ENCODE measurements at regions not wholly inside any gene's neighbourhood (a gene's known extent, or its start where the extent isn't known, plus 50 kb on each side); places are given as distances from the start of the nearest gene placed in this dataset.

GRCh38 chr13:40194224-40194806, 472.1 kb downstream of the FOXO1 start:
- ChIA-PET CTCF (no interaction called here), POLR2A (no interaction called here)
- H3K4me3 ChIP-seq (ENCODE audit: low read depth, low read length): no peak overlapping the region
- H3K27me3 ChIP-seq (ENCODE audit: control insufficient read depth, insufficient read depth, low read length): no peaks in the 10 kb centered on the region
- no peak for TF ChIP-seq CTCF (IDR thresholded peaks at IDR 0.05; ENCODE audit: low read depth, low read length)
- no peaks in the 10 kb centered on the region for H3K9me3 ChIP-seq (ENCODE audit: control insufficient read depth, insufficient read depth, low read length)
- DNase-seq (ENCODE audit: low read depth, low spot score): no peak
- no peak overlapping the region for H3K27ac ChIP-seq (ENCODE audit: low read depth, low read length)

GRCh38 chr13:40197049-40197448, 469.4 kb downstream of the FOXO1 start:
- H3K9me3 ChIP-seq (ENCODE audit: control insufficient read depth, insufficient read depth, low read length): no peaks in the 10 kb centered on the region
- no peak overlapping the region for H3K4me3 ChIP-seq (ENCODE audit: low read depth, low read length)
- POLR2A ChIA-PET: no interaction called here
- no peak overlapping the region for H3K27ac ChIP-seq (ENCODE audit: low read depth, low read length)
- no peak for DNase-seq (ENCODE audit: low read depth, low spot score)
- no peaks in the 10 kb centered on the region for H3K27me3 ChIP-seq (ENCODE audit: control insufficient read depth, insufficient read depth, low read length)
- no peak for TF ChIP-seq CTCF (IDR thresholded peaks at IDR 0.05; ENCODE audit: low read depth, low read length)
- CTCF ChIA-PET: no interaction called here

DNA sequence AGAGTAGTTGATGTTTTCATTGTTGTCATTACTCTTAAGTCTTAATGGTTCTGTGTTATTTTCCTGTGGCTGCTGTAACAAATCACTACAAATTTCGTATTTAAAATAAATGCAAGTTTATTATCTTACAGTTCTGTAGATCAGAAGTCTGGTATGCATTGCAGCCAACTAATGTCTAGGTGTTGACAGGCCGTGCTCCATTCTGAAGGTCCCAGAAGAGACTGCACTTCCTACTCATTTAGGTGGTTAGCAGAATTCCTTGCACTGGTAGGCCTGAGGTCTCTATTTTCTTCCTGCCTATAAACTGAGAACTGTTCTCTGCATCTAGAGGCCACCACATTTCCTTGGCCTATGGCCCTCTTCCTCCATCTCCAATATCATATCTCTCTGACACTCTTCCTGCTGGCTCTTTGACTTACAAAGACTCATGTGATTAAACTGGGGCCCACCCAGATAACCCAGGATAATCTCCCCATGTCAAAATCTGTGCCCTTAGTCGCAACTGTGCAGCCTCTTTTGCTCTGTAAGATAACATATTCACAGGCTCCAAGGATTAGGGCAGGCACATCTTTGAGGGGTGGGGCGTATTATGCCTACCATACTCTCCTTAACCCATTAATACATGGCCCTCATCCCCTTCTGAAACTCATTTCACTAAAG, 468.4 kb downstream of the FOXO1 start:
- no peak for DNase-seq (ENCODE audit: low read depth, low spot score)
- Histone ChIP-seq H3K27ac (ENCODE audit: low read depth, low read length) (no peak overlapping the region), H3K9me3 (ENCODE audit: control insufficient read depth, insufficient read depth, low read length) (no peaks in the 10 kb centered on the region), H3K4me3 (ENCODE audit: low read depth, low read length) (no peak overlapping the region), H3K27me3 (ENCODE audit: control insufficient read depth, insufficient read depth, low read length) (no peaks in the 10 kb centered on the region)
- CTCF ChIA-PET: no interaction called here
- TF ChIP-seq CTCF (IDR thresholded peaks at IDR 0.05; ENCODE audit: low read depth, low read length): no peak
- POLR2A ChIA-PET: no interaction called here

GRCh38 chr13:40200273-40200978, 466.0 kb downstream of the FOXO1 start:
- Histone ChIP-seq H3K9me3 (ENCODE audit: control insufficient read depth, insufficient read depth, low read length) (no peaks in the 10 kb centered on the region), H3K27me3 (ENCODE audit: control insufficient read depth, insufficient read depth, low read length) (no peaks in the 10 kb centered on the region), H3K4me3 (ENCODE audit: low read depth, low read length) (no peak overlapping the region), H3K27ac (ENCODE audit: low read depth, low read length) (no peak overlapping the region)
- no peak for DNase-seq (ENCODE audit: low read depth, low spot score)
- CTCF ChIA-PET: no interaction called here
- POLR2A ChIA-PET: no interaction called here
- TF ChIP-seq CTCF (IDR thresholded peaks at IDR 0.05; ENCODE audit: low read depth, low read length): no peak

DNA sequence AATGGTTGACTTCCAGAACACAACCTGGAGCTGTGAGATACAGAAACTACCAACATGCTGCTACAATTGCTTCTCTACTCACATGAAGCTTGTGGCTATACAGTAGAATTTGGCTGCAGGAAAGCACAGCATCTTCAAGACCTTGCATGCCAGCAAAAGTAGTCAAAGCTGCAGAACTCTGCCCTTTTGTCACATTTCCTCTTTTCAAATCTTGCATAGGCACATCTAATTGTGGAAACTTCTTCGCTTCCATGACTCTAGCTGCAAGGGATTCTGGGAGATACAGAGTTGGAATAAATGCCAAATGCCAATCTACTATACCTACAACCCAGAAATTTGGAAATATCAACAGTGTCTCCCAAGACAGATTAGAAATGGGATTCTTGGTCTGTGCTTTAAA, 462.2 kb downstream of the FOXO1 start:
- ChIA-PET CTCF (no interaction called here), POLR2A (no interaction called here)
- Histone ChIP-seq H3K4me3 (ENCODE audit: low read depth, low read length) (no peak overlapping the region), H3K27me3 (ENCODE audit: control insufficient read depth, insufficient read depth, low read length) (no peaks in the 10 kb centered on the region), H3K9me3 (ENCODE audit: control insufficient read depth, insufficient read depth, low read length) (no peaks in the 10 kb centered on the region), H3K27ac (ENCODE audit: low read depth, low read length) (no peak overlapping the region)
- no peak for DNase-seq (ENCODE audit: low read depth, low spot score)
- TF ChIP-seq CTCF (IDR thresholded peaks at IDR 0.05; ENCODE audit: low read depth, low read length): no peak

Data from AG04450 (cell line).